ENCODE measurements at regions not wholly inside any gene's neighbourhood (a gene's known extent, or its start where the extent isn't known, plus 50 kb on each side); places are given as distances from the start of the nearest gene placed in this dataset.
A peak's percentile ranks its signal among the peaks of the same experiment; 100 is the strongest.
"Not testable (repeated sequence)": the region's sequence is repeated elsewhere in the genome, so short reads cannot be mapped to it uniquely, and the experiment has no call there.

DNA sequence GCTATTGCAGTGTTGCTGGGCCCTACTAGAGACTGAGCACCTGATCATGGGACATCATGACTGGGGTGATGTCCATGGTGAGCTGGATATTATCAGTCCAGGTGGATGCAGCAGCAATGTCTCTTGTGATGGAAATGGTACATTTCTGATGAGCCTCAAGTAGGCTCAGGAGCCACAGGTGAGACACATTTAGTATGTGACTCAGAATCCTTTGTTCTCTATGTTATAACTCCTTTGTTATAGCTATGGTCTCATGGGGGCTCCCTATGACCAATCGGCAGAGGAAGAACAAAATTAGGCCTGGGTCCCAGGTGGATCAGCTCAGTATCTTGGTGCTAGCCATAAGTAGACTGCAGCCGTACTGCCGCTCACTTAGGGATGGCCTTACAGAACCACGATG, 107.9 kb upstream of the FAT1 start:
- 77 to 95% (median 80%) methylated on average over 4 of the region's 4 CpGs for WGBS, 3 donors
- no peaks in the 10 kb centered on the region for H3K27me3 ChIP-seq (ENCODE audit: insufficient read depth in 3 of 3, low read length in 2 of 3)
- no peak for ATAC-seq
- TF ChIP-seq, protein P1, sequence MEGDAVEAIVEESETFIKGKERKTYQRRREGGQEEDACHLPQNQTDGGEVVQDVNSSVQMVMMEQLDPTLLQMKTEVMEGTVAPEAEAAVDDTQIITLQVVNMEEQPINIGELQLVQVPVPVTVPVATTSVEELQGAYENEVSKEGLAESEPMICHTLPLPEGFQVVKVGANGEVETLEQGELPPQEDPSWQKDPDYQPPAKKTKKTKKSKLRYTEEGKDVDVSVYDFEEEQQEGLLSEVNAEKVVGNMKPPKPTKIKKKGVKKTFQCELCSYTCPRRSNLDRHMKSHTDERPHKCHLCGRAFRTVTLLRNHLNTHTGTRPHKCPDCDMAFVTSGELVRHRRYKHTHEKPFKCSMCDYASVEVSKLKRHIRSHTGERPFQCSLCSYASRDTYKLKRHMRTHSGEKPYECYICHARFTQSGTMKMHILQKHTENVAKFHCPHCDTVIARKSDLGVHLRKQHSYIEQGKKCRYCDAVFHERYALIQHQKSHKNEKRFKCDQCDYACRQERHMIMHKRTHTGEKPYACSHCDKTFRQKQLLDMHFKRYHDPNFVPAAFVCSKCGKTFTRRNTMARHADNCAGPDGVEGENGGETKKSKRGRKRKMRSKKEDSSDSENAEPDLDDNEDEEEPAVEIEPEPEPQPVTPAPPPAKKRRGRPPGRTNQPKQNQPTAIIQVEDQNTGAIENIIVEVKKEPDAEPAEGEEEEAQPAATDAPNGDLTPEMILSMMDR (IDR thresholded peaks at IDR 0.05), result no peak
- H3K9me3 ChIP-seq, result no peaks in the 10 kb centered on the region
- H3K4me3 ChIP-seq, result no peak overlapping the region
- H3K27ac ChIP-seq, result no peak overlapping the region
- no peak for DNase-seq
- intact Hi-C loops (cut with DNase I), result no loop called here
- H3K36me3 ChIP-seq (ENCODE audit: insufficient read depth in 1 of 2, low read depth in 1 of 2), result no peaks in the 10 kb centered on the region
- no peaks in the 10 kb centered on the region for H3K4me1 ChIP-seq

DNA sequence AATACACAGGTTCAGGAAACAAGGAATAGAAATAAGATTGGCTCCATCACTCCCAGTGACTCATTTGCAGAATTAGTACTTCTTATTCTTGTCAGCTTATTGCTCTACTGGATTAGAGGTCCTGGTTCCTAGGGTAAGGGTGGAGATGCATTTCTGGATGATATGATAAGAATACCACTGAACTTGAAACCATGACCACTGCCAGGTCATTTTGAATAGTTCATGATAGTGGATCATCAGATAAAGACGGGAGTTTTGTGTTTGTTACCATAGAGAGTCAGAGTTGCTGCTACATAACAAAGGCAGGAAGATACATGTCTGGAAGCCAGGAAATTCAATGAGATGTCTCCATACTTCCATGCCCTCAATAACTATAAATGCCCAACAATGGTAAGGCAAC, 109.2 kb upstream of the FAT1 start:
- Histone ChIP-seq H3K36me3 (ENCODE audit: insufficient read depth in 1 of 2, low read depth in 1 of 2) (no peaks in the 10 kb centered on the region), H3K4me1 (no peaks in the 10 kb centered on the region), H3K27me3 (ENCODE audit: insufficient read depth in 3 of 3, low read length in 2 of 3) (no peaks in the 10 kb centered on the region), H3K9me3 (no peaks in the 10 kb centered on the region), H3K4me3 (no peak overlapping the region), H3K27ac (no peak overlapping the region)
- 52 to 66% (median 56%) methylated on average over 1 of the region's 1 CpG for WGBS, 3 donors
- no peak for DNase-seq
- TF ChIP-seq, protein P1 (IDR thresholded peaks at IDR 0.05), result no peak
- intact Hi-C loops (cut with DNase I), result no loop called here
- ATAC-seq, result no peak

DNA sequence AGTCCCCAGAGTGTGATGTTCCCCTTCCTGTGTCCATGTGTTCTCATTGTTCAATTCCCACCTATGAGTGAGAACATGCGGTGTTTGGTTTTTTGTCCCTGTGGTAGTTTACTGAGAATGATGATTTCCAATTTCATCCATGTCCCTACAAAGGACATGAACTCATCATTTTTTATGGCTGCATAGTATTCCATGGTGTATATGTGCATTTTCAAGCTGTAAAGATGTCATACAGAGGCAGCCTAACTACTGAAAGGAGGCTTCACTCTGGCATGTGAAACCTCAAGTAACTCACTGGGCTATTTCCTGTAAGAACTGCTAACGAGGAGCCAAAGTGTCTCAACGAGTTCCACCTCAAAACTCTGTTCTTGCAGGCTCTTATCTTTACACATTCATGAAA, 113.8 kb upstream of the FAT1 start:
- 85 to 96% (median 87%) methylated on average over 2 to 3 of the region's 3 CpGs for WGBS, 3 donors
- DNase-seq; H3K36me3 ChIP-seq (ENCODE audit: insufficient read depth in 1 of 2, low read depth in 1 of 2); H3K27me3 ChIP-seq (ENCODE audit: insufficient read depth in 3 of 3, low read length in 2 of 3); H3K9me3 ChIP-seq; H3K4me1 ChIP-seq; H3K4me3 ChIP-seq; H3K27ac ChIP-seq; intact Hi-C loops (cut with DNase I); ATAC-seq: not testable (repeated sequence)

DNA sequence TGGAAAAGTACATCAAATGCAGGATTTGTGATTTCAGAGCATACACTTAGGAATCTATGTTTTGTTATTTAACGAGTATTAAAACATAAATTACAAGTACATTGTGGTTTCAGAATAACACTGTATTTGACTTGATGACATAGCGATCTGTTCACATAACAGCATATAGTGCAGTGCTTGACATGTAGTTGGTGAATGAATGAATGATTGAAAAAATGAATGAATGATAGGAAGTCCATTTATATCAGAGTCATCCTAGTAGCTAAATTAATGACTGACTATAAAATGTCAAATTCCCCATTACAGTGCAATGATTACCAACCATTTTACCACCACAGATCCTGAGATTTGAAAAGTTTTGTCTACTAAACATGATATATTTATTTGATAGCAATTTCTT, 114.6 kb upstream of the FAT1 start:
- intact Hi-C loops (cut with DNase I), result no loop called here
- 96 to 98% (median 97%) methylated on average over 2 of the region's 2 CpGs for WGBS, 3 donors
- DNase-seq (no peak), ATAC-seq (no peak)
- Histone ChIP-seq H3K27me3 (ENCODE audit: insufficient read depth in 3 of 3, low read length in 2 of 3) (no peaks in the 10 kb centered on the region), H3K9me3 (no peaks in the 10 kb centered on the region), H3K4me1 (no peaks in the 10 kb centered on the region), H3K4me3 (no peak overlapping the region), H3K27ac (no peak overlapping the region), H3K36me3 (ENCODE audit: insufficient read depth in 1 of 2, low read depth in 1 of 2) (no peaks in the 10 kb centered on the region)
- TF ChIP-seq, protein P1 (IDR thresholded peaks at IDR 0.05), result no peak

DNA sequence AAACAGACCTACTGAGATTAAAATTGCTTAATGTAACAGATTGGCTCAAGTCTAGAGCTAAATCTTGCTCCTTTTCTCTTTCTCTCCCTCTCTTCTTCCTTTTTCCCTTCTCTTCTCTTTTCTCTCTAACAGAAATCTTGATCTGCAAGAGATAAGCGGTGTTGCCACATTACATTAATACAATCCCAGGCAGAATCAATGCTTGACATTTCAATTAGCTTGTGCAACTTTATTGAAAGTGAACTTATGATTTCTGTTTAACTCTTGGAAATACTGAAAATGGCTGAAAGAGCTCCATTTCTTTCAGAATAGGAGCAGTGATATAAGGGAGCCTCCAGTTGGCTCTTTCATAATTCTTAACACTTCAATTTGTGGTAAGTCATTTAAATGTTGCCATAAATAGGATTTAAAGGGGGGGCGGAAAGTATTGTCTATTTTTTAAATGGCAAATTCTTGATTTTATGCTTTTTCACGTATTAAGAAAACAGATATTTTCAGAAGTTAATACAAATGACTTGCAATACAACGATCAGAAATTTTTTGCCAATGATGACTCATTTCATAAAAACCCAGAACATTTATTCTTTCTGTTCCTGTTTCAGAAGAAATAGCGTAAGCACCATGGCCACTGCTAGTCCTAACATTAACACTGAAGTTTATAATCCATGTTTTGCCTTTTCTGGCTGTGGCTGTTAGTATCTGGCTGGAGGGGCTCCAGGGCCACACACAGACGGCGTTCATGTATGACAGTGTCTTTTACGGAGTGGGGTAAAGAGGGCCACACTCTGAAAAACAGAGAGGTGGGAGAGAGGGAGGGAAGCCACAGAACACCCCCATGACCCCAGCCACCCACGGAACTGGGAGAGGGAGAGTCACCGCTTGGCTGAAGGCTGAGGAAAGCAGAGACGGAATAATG, 115.7 kb upstream of the FAT1 start:
- WGBS, 3 donors, result 32 to 46% (median 35%) methylated on average over 11 of the region's 11 CpGs
- Histone ChIP-seq H3K27me3 (ENCODE audit: insufficient read depth in 3 of 3, low read length in 2 of 3) (no peaks in the 10 kb centered on the region), H3K4me1 (no peaks in the 10 kb centered on the region), H3K27ac (peak overlapping the region; percentile 53), H3K4me3 (peak overlapping the region; percentile 28), H3K9me3 (no peaks in the 10 kb centered on the region), H3K36me3 (ENCODE audit: insufficient read depth in 1 of 2, low read depth in 1 of 2) (no peaks in the 10 kb centered on the region)
- peak; percentile 38 to 58 for DNase-seq
- TF ChIP-seq, protein P1 (IDR thresholded peaks at IDR 0.05), result no peak
- peak; percentile 34 to 67 (median 48) for ATAC-seq
- intact Hi-C loops (cut with DNase I), result no loop called here

Measured in psoas muscle (tissue), 7 donors.